H1 (cell line): ENCODE measurements at regions not wholly inside any gene's neighbourhood (a gene's known extent, or its start where the extent isn't known, plus 50 kb on each side); places are given as distances from the start of the nearest gene placed in this dataset.

Source experiments
- EP300 ChIP-seq, 2 experiments: IDR thresholded peaks; 1 replicate in 1 of 2; 2 replicates in 1 of 2; pipeline ENCODE4 v1.6.1; 2011 to 2012; ENCODE audit warnings: low read depth in 2 of 2, low read length in 2 of 2, mild to moderate bottlenecking in 2 of 2, borderline replicate concordance in 1 of 2, inconsistent platforms in 1 of 2, moderate library complexity in 1 of 2
- NANOG ChIP-seq: IDR thresholded peaks from 2 replicates; pipeline ENCODE4 v1.6.1; 2011; ENCODE audit warnings: low read length, low read depth, mild to moderate bottlenecking, inconsistent platforms; ENCODE audit not compliant: insufficient read depth, poor library complexity, severe bottlenecking
- SP1 ChIP-seq: IDR thresholded peaks from 2 replicates; pipeline ENCODE4 v1.6.1; 2011; ENCODE audit warnings: low read depth, low read length
- YY1 ChIP-seq: IDR thresholded peaks from 2 replicates; pipeline ENCODE4 v1.6.1; 2011; ENCODE audit warnings: low read depth, mild to moderate bottlenecking, low read length

DNA sequence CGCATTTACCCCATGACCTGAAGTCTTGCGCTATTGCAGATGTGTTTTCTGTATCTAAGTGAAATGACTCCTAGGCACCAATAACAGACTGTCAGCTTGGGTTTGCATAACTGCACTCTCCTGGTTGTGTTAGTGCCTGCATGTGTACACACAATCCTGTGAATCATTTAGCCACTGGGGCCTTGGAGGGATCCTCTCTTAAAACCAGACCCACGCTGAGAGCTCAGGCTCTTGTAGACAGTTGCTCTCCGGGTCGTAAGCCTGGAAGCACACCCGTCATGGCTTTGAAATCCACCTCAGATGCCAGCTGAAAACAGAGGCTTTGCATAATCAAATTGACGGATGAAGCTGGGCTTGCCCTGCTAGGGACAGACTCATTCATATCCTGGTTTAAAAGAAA is 79.2 kb upstream of the RBM19 start (continued):
- no peak for TF ChIP-seq EP300 (IDR thresholded peaks at IDR 0.05; ENCODE audit: borderline replicate concordance in 1 of 2, low read depth in 2 of 2, low read length in 2 of 2)
- TF ChIP-seq YY1 = no peak
- no peak for TF ChIP-seq NANOG
- TF ChIP-seq SP1 = no peak
